Liver (tissue), 8 donors: ENCODE measurements at regions not wholly inside any gene's neighbourhood (a gene's known extent, or its start where the extent isn't known, plus 50 kb on each side); places are given as distances from the start of the nearest gene placed in this dataset.

Experiments
- DNase-seq: peaks from one replicate; pipeline ENCODE4 v3.0.0-alpha.2; 2017; ENCODE audit warnings: low spot score
- H3K27ac ChIP-seq, 2 donors: one replicate each; pipeline ENCODE4 v1.7.0; 2013; ENCODE audit warnings: inconsistent platforms in 2 of 2, low read length in 2 of 2, control low read depth in 1 of 2, low read depth in 1 of 2, mild to moderate bottlenecking in 1 of 2
- H3K27me3 ChIP-seq, 4 donors: one replicate each; pipeline versions ENCODE4 v1.6.1 to v1.7.0; 2013; ENCODE audit warnings: low read length in 3 of 4, inconsistent platforms in 1 of 4, mild to moderate bottlenecking in 1 of 4, moderate library complexity in 1 of 4; ENCODE audit not compliant: control insufficient read depth in 4 of 4, insufficient read depth in 4 of 4
- H3K36me3 ChIP-seq, 4 donors: one replicate each; pipeline versions ENCODE4 v1.6.1 to v1.7.0; 2013; ENCODE audit warnings: low read length in 3 of 4, mild to moderate bottlenecking in 3 of 4, low read depth in 1 of 4, moderate library complexity in 1 of 4; ENCODE audit not compliant: control insufficient read depth in 4 of 4, insufficient read depth in 3 of 4
- H3K4me1 ChIP-seq, 4 donors: one replicate each; pipeline versions ENCODE4 v1.6.1 to v1.7.0; 2013; ENCODE audit warnings: low read length in 3 of 4, mild to moderate bottlenecking in 3 of 4, moderate library complexity in 1 of 4; ENCODE audit not compliant: control insufficient read depth in 4 of 4, insufficient read depth in 4 of 4
- H3K4me3 ChIP-seq, 3 donors: one replicate each; pipeline versions ENCODE4 v1.6.1 to v1.7.0; 2013; ENCODE audit warnings: low read length in 3 of 3, control low read depth in 1 of 3, low read depth in 1 of 3, mild to moderate bottlenecking in 1 of 3
- H3K9ac ChIP-seq, 2 donors: one replicate each; pipeline ENCODE4 v1.7.0; 2013; ENCODE audit warnings: low read length in 2 of 2, mild to moderate bottlenecking in 2 of 2, moderate library complexity in 2 of 2, control low read depth in 1 of 2, low read depth in 1 of 2
- H3K9me3 ChIP-seq, 4 donors: one replicate each; pipeline versions ENCODE4 v1.6.1 to v1.7.0; 2013; ENCODE audit warnings: low read length in 3 of 4; ENCODE audit not compliant: control insufficient read depth in 4 of 4
- ATF3 ChIP-seq: IDR thresholded peaks from 2 replicates; pipeline ENCODE4 v1.6.1; 2016; ENCODE audit warnings: antibody characterized with exemption
- EGR1 ChIP-seq, 2 donors: IDR thresholded peaks; 2 replicates each; pipeline ENCODE4 v1.6.1; 2016 to 2018; ENCODE audit warnings: antibody characterized with exemption in 2 of 2, low read depth in 2 of 2
- FOXA1 ChIP-seq: IDR thresholded peaks from 2 replicates; pipeline ENCODE4 v1.6.1; 2016; ENCODE audit warnings: antibody characterized with exemption
- FOXA2 ChIP-seq: IDR thresholded peaks from 2 replicates; pipeline ENCODE4 v1.6.1; 2016; ENCODE audit warnings: antibody characterized with exemption
- GABPA ChIP-seq, 2 donors: IDR thresholded peaks in 1 of 2; conservative IDR thresholded peaks in 1 of 2; 2 replicates each; pipeline ENCODE4 v1.6.1; 2016; ENCODE audit warnings: antibody characterized with exemption in 2 of 2, mild to moderate bottlenecking in 1 of 2, moderate library complexity in 1 of 2
- HNF4A ChIP-seq, 2 donors: conservative IDR thresholded peaks; 2 replicates each; pipeline ENCODE4 v1.6.1; 2016; ENCODE audit warnings: antibody characterized with exemption in 2 of 2, mild to moderate bottlenecking in 2 of 2
- HNF4G ChIP-seq: IDR thresholded peaks from 2 replicates; pipeline ENCODE4 v1.6.1; 2016; ENCODE audit warnings: antibody characterized with exemption
- JUND ChIP-seq, 2 donors: IDR thresholded peaks; 2 replicates each; pipeline ENCODE4 v1.6.1; 2016; ENCODE audit warnings: antibody characterized with exemption in 2 of 2
- NR2F2 ChIP-seq: IDR thresholded peaks from 2 replicates; pipeline ENCODE4 v1.6.1; 2016; ENCODE audit warnings: antibody characterized with exemption
- RAD21 ChIP-seq, 2 donors: IDR thresholded peaks; 2 replicates each; pipeline ENCODE4 v1.6.1; 2016; ENCODE audit warnings: antibody characterized with exemption in 2 of 2, mild to moderate bottlenecking in 2 of 2
- REST ChIP-seq: IDR thresholded peaks from 2 replicates; pipeline ENCODE4 v1.6.1; 2016; ENCODE audit warnings: antibody characterized with exemption, mild to moderate bottlenecking
- RXRA ChIP-seq, 2 donors: IDR thresholded peaks; 2 replicates each; pipeline ENCODE4 v1.6.1; 2017 to 2018; ENCODE audit warnings: antibody characterized with exemption in 2 of 2, mild to moderate bottlenecking in 1 of 2
- SP1 ChIP-seq: IDR thresholded peaks from 2 replicates; pipeline ENCODE4 v1.6.1; 2018; ENCODE audit warnings: antibody characterized with exemption, mild to moderate bottlenecking
- TAF1 ChIP-seq: conservative IDR thresholded peaks from 2 replicates; pipeline ENCODE4 v1.6.1; 2016; ENCODE audit warnings: antibody characterized with exemption, mild to moderate bottlenecking
- YY1 ChIP-seq: IDR thresholded peaks from 2 replicates; pipeline ENCODE4 v1.6.1; 2016; ENCODE audit warnings: antibody characterized with exemption, mild to moderate bottlenecking
- ZBTB33 ChIP-seq: IDR thresholded peaks from 2 replicates; pipeline ENCODE4 v1.6.1; 2016; ENCODE audit warnings: antibody characterized with exemption
- WGBS: extraction: QIAGEN DNeasy Blood & Tissue Kit; methylation state at CpG from one replicate; pipeline ENCODE4 v1.1.7; 2013; 5-methylcytosine and 5-hydroxymethylcytosine counted together
- TF ChIP-seq, protein P1 (sequence below): IDR thresholded peaks from 2 replicates; pipeline ENCODE4 v1.6.1; 2016; ENCODE audit warnings: antibody characterized with exemption
- TF ChIP-seq, protein P2 (sequence below): fragments of 150-350 bp; IDR thresholded peaks from 2 replicates; pipeline ENCODE4 v1.5.1; 2017; ENCODE audit warnings: improper control_type of control experiment, low read depth, low read length; ENCODE audit not compliant: missing input control
- donor health status: healthy.
- donor health status: healthy.
- donor health status: healthy.
- donor health status: healthy.
- donor health status: healthy.

- Histone ChIP-seq H3K9me3 (peaks cover 0 to 2% (median 0%) of the 10 kb centered on the region in 4 donors), H3K4me3 (no peak overlapping the region), H3K27ac (no peak overlapping the region), H3K4me1 (no peaks in the 10 kb centered on the region), H3K27me3 (no peaks in the 10 kb centered on the region), H3K36me3 (no peaks in the 10 kb centered on the region), H3K9ac (no peak overlapping the region)
- WGBS: 69% methylated on average over 11 of the region's 11 CpGs
- DNase-seq: no peak
- TF ChIP-seq FOXA2: no peak
- TF ChIP-seq NR2F2: no peak
- TF ChIP-seq JUND (IDR thresholded peaks at IDR 0.05): no peak
- TF ChIP-seq TAF1: no peak
- TF ChIP-seq REST: no peak
- TF ChIP-seq ZBTB33: no peak
- TF ChIP-seq, protein P1, sequence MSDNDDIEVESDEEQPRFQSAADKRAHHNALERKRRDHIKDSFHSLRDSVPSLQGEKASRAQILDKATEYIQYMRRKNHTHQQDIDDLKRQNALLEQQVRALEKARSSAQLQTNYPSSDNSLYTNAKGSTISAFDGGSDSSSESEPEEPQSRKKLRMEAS: no peak
- no peak for TF ChIP-seq EGR1 (IDR thresholded peaks at IDR 0.05; ENCODE audit: low read depth in 2 of 2)
- TF ChIP-seq RAD21 (IDR thresholded peaks at IDR 0.05): no peak
- no peak for TF ChIP-seq HNF4G
- TF ChIP-seq, protein P2, sequence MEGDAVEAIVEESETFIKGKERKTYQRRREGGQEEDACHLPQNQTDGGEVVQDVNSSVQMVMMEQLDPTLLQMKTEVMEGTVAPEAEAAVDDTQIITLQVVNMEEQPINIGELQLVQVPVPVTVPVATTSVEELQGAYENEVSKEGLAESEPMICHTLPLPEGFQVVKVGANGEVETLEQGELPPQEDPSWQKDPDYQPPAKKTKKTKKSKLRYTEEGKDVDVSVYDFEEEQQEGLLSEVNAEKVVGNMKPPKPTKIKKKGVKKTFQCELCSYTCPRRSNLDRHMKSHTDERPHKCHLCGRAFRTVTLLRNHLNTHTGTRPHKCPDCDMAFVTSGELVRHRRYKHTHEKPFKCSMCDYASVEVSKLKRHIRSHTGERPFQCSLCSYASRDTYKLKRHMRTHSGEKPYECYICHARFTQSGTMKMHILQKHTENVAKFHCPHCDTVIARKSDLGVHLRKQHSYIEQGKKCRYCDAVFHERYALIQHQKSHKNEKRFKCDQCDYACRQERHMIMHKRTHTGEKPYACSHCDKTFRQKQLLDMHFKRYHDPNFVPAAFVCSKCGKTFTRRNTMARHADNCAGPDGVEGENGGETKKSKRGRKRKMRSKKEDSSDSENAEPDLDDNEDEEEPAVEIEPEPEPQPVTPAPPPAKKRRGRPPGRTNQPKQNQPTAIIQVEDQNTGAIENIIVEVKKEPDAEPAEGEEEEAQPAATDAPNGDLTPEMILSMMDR: no peak
- no peak for TF ChIP-seq SP1
- TF ChIP-seq YY1: no peak
- TF ChIP-seq HNF4A (conservative IDR thresholded peaks at IDR 0.05): no peak
- TF ChIP-seq ATF3: no peak
- no peak for TF ChIP-seq FOXA1
- TF ChIP-seq RXRA (IDR thresholded peaks at IDR 0.05): no peak
- TF ChIP-seq GABPA (IDR thresholded peaks at IDR 0.05 in 1 of 2, conservative IDR thresholded peaks at IDR 0.05 in 1 of 2): no peak
These were observed 491.7 kb upstream of the LMO3 start for GRCh38 chr12:17097674-17098073.

DNA sequence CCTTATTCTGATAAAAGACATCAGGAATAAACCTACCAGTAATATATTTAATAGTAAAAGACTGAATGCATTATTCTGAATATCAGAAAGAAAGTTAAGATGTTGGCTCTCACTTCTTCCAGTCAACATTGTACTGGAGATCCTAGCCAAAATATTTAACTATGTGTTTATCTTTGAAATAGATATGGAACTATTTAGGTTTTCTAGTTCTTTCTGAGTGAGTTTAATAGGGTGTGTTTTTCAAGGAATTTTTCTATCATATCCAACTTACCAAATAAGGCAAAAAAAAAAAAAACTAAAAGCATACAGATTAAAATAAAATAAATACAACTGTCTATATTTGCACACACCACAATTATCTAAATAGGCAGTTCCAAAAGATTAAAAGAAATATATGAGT, 478.9 kb upstream of the LMO3 start:
- TF ChIP-seq ATF3: no peak
- no peak for TF ChIP-seq SP1
- H3K36me3 ChIP-seq: no peaks in the 10 kb centered on the region
- H3K4me3 ChIP-seq: no peak overlapping the region
- no peak for DNase-seq
- peaks cover 0 to 2% (median 0%) of the 10 kb centered on the region in 4 donors for H3K27me3 ChIP-seq
- H3K9me3 ChIP-seq: peaks cover 0 to 5% (median 0%) of the 10 kb centered on the region in 4 donors
- H3K9ac ChIP-seq: no peak overlapping the region
- no peak overlapping the region for H3K27ac ChIP-seq
- H3K4me1 ChIP-seq: no peaks in the 10 kb centered on the region
